ENCODE measurements at regions not wholly inside any gene's neighbourhood (a gene's known extent, or its start where the extent isn't known, plus 50 kb on each side); places are given as distances from the start of the nearest gene placed in this dataset.

DNA sequence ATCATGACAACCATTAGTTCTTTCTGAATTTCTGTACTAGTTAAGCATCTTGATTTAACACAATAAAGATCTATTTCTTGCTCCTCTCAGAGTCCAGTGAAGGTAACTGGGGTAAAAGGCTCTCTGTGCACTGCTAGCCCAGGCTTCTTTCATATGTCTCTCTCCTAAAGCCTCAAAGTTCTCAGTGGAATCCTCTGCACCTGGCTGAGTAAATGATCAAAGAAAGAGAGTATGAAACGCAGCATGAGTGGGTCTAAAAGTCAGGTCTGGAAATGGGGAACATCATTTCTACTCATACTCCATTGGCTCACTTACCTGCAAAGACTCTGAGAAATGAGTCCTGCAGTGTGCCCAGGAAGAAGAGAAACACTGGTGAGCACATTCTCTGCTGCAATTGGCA, 418.5 kb downstream of the PTPRC start:
- TF ChIP-seq, protein P1, sequence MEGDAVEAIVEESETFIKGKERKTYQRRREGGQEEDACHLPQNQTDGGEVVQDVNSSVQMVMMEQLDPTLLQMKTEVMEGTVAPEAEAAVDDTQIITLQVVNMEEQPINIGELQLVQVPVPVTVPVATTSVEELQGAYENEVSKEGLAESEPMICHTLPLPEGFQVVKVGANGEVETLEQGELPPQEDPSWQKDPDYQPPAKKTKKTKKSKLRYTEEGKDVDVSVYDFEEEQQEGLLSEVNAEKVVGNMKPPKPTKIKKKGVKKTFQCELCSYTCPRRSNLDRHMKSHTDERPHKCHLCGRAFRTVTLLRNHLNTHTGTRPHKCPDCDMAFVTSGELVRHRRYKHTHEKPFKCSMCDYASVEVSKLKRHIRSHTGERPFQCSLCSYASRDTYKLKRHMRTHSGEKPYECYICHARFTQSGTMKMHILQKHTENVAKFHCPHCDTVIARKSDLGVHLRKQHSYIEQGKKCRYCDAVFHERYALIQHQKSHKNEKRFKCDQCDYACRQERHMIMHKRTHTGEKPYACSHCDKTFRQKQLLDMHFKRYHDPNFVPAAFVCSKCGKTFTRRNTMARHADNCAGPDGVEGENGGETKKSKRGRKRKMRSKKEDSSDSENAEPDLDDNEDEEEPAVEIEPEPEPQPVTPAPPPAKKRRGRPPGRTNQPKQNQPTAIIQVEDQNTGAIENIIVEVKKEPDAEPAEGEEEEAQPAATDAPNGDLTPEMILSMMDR (IDR thresholded peaks at IDR 0.05; ENCODE audit: low read length, missing control alignments): no peak
- no peak for DNase-seq (ENCODE audit: low read depth)
- no peak overlapping the region for H3K4me3 ChIP-seq (replicated peaks; ENCODE audit: low read depth, low read length)

DNA sequence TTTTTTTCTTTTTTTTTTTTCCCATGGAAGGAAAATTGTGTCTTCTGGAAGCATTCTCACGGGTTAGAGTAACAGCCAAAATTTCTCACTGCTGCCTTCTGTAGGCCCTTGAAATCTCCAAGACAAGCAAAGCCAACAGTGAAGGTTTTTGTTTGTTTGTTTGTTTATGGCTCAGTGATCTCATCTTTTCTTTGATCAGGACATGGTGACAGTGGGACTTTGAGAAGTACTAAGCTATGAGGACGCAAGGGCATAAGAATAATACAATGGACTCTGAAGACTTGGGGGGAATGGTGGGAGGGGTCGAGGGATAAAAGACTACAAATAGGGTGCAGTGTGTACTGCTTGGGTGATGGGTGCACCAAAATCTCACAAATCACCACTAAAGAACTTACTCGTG, 419.4 kb downstream of the PTPRC start:
- no peak for DNase-seq (ENCODE audit: low read depth)
- no peak overlapping the region for H3K4me3 ChIP-seq (replicated peaks; ENCODE audit: low read depth, low read length)
- TF ChIP-seq, protein P1 (IDR thresholded peaks at IDR 0.05; ENCODE audit: low read length, missing control alignments): no peak

DNA sequence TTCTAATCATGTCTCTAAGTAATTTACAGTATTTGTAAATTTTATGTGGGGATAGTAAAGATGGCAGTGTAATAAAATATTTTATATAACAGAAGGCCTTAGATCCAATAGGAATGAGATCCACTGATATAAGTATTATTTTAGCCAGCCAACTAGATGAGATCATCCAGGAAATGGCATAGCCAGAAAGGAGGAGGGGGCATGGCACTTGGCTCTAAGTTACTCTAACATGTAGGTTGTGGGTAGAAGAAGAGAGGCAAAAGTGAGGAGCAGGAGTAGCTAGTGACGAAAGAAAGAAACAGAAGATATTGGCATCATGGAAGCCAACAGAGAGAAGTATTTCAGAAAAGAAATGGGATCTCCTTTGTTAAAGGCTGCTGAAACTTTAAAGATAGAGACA, 426.1 kb downstream of the PTPRC start:
- no peak for DNase-seq (ENCODE audit: low read depth)
- no peak overlapping the region for H3K4me3 ChIP-seq (replicated peaks; ENCODE audit: low read depth, low read length)
- TF ChIP-seq, protein P1 (IDR thresholded peaks at IDR 0.05; ENCODE audit: low read length, missing control alignments): no peak

DNA sequence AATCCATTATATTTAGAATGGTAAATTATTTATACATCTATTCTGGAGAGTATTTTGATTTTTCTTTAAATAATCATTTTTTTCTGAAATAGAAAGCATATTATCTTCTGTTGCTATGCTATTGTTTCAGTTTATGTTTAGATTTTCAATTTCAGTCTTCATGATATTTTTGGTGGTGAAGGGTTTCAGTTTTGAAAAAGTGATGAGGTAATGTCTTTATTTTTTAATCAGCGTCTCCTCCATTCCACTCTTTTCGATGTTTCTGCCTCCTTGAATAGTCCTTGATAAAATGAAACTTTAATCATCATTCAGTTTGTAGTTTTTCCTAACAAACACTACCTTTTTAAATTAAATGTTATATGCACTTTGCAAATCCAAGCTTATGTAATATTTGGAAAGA, 428.6 kb downstream of the PTPRC start:
- TF ChIP-seq, protein P1 (IDR thresholded peaks at IDR 0.05; ENCODE audit: low read length, missing control alignments): no peak
- DNase-seq (ENCODE audit: low read depth): no peak
- no peak overlapping the region for H3K4me3 ChIP-seq (replicated peaks; ENCODE audit: low read depth, low read length)

DNA sequence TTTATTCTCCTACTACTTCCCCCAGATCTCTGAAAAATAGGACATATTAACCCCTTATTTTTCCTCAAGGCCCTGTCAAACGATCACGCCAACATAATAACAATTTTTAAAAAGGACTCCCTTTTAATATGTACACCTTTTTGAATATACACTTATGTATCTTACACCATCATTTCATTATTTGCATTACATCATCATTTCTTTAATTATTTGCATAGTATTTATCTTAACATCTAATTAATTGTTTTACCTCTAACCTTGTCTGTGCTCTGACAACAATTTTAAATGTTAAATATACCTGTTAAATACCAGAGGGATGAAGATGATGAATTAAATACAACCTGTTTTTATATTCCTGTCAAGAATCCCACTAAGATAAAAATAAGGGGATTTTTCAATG, 432.2 kb downstream of the PTPRC start:
- no peak for DNase-seq (ENCODE audit: low read depth)
- no peak overlapping the region for H3K4me3 ChIP-seq (replicated peaks; ENCODE audit: low read depth, low read length)
- TF ChIP-seq, protein P1 (IDR thresholded peaks at IDR 0.05; ENCODE audit: low read length, missing control alignments): no peak

DNA sequence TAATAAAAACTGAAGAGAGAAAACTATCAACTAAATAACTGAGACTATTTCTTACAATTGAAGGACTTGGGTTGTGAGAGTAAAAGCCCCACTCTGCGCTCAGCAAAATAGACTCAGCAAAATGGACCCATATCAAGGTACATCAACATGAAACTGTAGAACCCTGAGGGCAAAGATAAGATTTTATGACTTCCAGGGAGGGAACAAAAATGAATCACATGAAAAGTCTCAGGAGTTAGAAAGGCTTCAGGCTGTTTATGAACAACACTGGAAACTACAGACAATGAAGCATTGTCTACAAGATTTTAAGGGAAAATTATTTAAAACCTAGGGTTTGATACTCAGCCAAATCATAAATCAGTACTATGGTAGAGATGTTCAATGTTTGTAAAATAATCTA, 434.3 kb downstream of the PTPRC start:
- no peak overlapping the region for H3K4me3 ChIP-seq (replicated peaks; ENCODE audit: low read depth, low read length)
- TF ChIP-seq, protein P1 (IDR thresholded peaks at IDR 0.05; ENCODE audit: low read length, missing control alignments): no peak
- DNase-seq (ENCODE audit: low read depth): no peak

DNA sequence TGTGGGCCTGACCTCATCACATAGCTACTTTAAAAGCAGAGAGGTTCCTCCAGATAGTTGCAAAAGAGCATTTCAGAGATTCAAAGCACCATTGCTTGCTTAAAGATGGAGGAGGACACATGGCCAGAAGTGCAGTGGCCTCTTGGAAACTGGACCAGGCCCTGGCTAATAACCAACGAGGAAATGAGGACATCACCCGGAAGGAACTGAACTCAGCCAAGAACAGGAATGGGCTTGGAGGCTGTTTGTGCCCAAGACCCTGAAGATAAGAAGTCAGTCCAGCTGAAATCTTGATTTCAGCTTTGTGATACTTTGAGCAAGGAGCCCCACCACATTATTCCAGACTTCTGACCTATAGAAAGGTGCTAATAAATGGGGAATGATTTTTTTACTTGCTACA, 437.0 kb downstream of the PTPRC start:
- TF ChIP-seq, protein P1 (IDR thresholded peaks at IDR 0.05; ENCODE audit: low read length, missing control alignments): no peak
- no peak for DNase-seq (ENCODE audit: low read depth)
- no peak overlapping the region for H3K4me3 ChIP-seq (replicated peaks; ENCODE audit: low read depth, low read length)
